Small intestine (tissue), 7 donors: ENCODE measurements at regions not wholly inside any gene's neighbourhood (a gene's known extent, or its start where the extent isn't known, plus 50 kb on each side); places are given as distances from the start of the nearest gene placed in this dataset.

Source experiments
- DNase-seq, 2 donors: peaks; one replicate each; pipeline versions ENCODE4 v3.0.0 to v3.0.0-alpha.2; 2013
- FAIRE-seq: peaks from 2 replicates; lab custom pipeline; 2012; peaks lifted over from hg19 to GRCh38; lab: Jason Lieb, UNC
- H3K27ac ChIP-seq, 3 donors: one replicate each; pipeline ENCODE4 v1.5.1; 2013; ENCODE audit warnings: low read length in 2 of 3, mild to moderate bottlenecking in 2 of 3, control low read depth in 1 of 3, inconsistent platforms in 1 of 3, low read depth in 1 of 3, moderate library complexity in 1 of 3
- H3K27me3 ChIP-seq, 3 donors: one replicate each; pipeline ENCODE4 v1.6.1; 2013; ENCODE audit warnings: low read length in 3 of 3, inconsistent platforms in 1 of 3; ENCODE audit not compliant: control insufficient read depth in 3 of 3, insufficient read depth in 3 of 3
- H3K36me3 ChIP-seq, 3 donors: one replicate each; pipeline ENCODE4 v1.6.1; 2013; ENCODE audit warnings: low read length in 3 of 3, inconsistent platforms in 1 of 3, low read depth in 1 of 3, mild to moderate bottlenecking in 1 of 3, moderate library complexity in 1 of 3; ENCODE audit not compliant: control insufficient read depth in 3 of 3, insufficient read depth in 2 of 3
- H3K4me1 ChIP-seq, 3 donors: one replicate each; pipeline ENCODE4 v1.6.1; 2013; ENCODE audit warnings: low read length in 2 of 3, inconsistent platforms in 1 of 3, low read depth in 1 of 3, mild to moderate bottlenecking in 1 of 3, moderate library complexity in 1 of 3; ENCODE audit not compliant: control insufficient read depth in 3 of 3, insufficient read depth in 2 of 3
- H3K4me3 ChIP-seq, 3 donors: one replicate each; pipeline ENCODE4 v1.5.1; 2013; ENCODE audit warnings: low read length in 3 of 3, control low read depth in 1 of 3, inconsistent platforms in 1 of 3, low read depth in 1 of 3, mild to moderate bottlenecking in 1 of 3, moderate library complexity in 1 of 3
- H3K9me3 ChIP-seq, 2 donors: one replicate each; pipeline ENCODE4 v1.6.1; 2013; ENCODE audit warnings: low read depth in 1 of 2, low read length in 1 of 2; ENCODE audit not compliant: control insufficient read depth in 2 of 2, insufficient read depth in 1 of 2
- WGBS, 3 donors: extraction: QIAGEN DNeasy Blood & Tissue Kit; methylation state at CpG; one replicate each; pipeline ENCODE4 v1.1.7; 2013; 5-methylcytosine and 5-hydroxymethylcytosine counted together
- donor health status: healthy with polysubstance abuse.
- donor health status: control.
- donor health status: control.
- donor health status: Bipolar disorder and iron deficiency.
- donor health status: healthy.

DNA sequence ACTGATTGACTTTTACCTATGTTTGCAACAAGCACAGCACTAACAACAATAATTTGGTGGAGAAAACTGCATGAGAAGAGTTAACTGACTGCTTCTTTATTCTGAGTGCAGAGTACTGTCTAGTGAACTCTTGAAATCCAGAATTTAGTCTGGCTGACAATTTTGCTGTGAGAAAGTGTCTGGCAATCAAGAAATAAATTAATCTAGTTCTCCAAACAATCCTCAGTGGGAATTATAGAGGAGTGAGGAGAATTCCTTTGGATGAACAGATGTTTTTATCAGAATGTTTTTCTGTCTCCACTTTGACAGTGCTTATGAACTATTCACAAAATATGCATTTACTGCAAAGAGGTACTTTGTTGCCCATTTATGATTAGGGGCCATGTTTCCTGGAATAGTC, 694.9 kb upstream of the LRRN3 start:
- Histone ChIP-seq H3K9me3 (no peaks in the 10 kb centered on the region), H3K4me3 (no peak overlapping the region), H3K36me3 (no peaks in the 10 kb centered on the region), H3K4me1 (no peaks in the 10 kb centered on the region), H3K27ac (no peak overlapping the region), H3K27me3 (no peaks in the 10 kb centered on the region)
- no peak for DNase-seq
- no peak for FAIRE-seq

DNA sequence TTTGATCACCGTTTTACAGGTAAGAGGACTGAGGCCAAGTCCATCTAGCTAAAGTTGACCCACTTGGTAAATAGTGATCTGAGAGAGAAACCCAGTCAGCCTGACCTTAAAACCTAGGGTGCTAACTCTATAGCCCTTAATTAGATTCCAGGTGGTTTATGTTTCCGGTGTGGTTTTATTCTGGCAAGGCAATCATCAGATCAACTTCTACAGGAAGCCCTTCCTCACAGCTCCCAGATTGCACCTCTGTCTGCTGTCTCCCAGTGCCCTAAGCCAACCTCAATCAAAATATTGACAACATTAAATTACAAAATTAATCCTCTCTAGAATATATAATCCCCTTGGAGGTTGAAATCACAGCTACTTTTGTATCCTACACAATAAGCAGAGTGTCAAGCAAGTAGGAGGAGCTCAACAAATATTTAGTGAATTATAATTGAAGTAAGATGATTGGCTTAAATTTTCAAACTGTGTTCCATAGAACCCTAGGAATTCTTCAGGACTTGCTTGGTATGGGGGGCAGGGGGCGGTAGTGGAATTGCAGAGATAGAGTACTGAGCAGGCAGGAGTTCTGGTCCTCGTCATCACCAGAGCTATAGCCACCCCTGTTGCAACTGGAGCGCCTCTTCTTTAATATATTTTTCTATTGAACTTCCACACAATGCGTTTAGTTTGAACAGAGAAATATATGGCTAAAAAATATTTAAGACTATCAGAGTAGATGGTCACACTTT, 692.8 kb upstream of the LRRN3 start:
- 85 to 90% (median 89%) methylated on average over 6 of the region's 6 CpGs for WGBS, 3 donors
- H3K9me3 ChIP-seq = no peaks in the 10 kb centered on the region
- DNase-seq (no peak), FAIRE-seq (no peak)
- H3K36me3 ChIP-seq = no peaks in the 10 kb centered on the region
- no peaks in the 10 kb centered on the region for H3K27me3 ChIP-seq
- no peak overlapping the region for H3K4me3 ChIP-seq
- no peak overlapping the region for H3K27ac ChIP-seq
- H3K4me1 ChIP-seq = no peaks in the 10 kb centered on the region

DNA sequence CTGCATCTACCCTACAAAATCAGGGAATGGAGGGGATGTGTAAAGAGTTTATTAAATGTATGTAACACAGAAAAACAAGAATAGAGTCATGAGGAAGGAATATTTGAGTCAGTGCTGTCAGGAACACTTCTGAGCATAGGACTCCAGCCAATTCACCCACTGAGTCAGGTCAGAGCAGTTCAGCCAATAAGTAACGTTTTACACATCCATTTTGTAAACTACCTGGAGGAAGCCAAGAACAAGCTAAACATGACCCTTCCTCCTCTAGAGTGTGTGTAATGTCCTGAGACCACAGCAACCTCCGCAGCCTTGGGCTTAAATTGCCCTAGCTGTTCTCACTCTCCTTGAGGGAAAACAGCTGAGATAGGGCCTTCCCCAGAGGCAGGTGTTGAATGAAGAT, 691.5 kb upstream of the LRRN3 start:
- H3K4me3 ChIP-seq = no peak overlapping the region
- no peak for FAIRE-seq
- H3K27ac ChIP-seq = no peak overlapping the region
- no peak for DNase-seq
- WGBS, 3 donors = 61 to 74% (median 69%) methylated on average over 2 of the region's 2 CpGs
- no peaks in the 10 kb centered on the region for H3K9me3 ChIP-seq
- H3K4me1 ChIP-seq = no peaks in the 10 kb centered on the region
- no peaks in the 10 kb centered on the region for H3K27me3 ChIP-seq
- H3K36me3 ChIP-seq = no peaks in the 10 kb centered on the region

DNA sequence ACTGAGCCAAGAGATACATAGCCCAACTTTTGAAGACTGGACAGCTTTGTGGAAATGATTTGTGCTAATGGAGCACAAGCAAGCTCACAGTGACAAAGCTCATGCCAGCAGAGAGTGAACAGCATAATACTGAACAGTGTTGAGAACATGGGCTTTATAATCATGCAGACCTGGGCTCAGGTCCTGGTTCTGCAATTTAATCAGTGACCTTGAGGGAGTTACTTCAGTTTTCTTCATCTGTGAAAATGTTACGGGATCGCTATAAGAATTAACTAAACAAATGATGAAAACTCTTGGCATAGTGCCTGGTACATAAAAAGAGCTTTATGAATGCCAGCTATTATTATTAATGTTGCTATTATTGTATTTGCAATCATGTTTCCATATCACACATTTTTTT, 690.5 kb upstream of the LRRN3 start:
- Histone ChIP-seq H3K27ac (no peak overlapping the region), H3K4me1 (no peaks in the 10 kb centered on the region), H3K4me3 (no peak overlapping the region), H3K36me3 (no peaks in the 10 kb centered on the region), H3K27me3 (no peaks in the 10 kb centered on the region), H3K9me3 (no peaks in the 10 kb centered on the region)
- WGBS, 3 donors = 30 to 43% (median 41%) methylated on average over 2 of the region's 2 CpGs
- no peak for FAIRE-seq
- DNase-seq = no peak

DNA sequence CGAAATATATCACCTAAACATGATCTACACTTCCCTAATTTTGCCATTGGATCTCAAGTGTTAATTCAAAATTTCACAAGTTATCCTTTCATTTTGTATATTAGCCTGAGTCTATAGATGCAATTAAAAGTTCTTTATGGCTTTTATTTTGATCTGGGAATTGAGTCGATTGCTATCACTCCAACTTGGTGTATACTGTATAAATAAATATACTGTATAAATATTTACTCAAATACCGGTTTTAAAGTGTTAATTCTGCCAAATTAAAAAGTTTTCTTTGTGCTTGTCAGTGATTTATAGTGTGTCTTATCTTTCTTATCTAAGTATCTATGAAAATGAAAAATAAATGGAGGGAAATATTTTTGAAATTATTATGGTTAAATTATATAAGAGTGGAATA, 683.7 kb upstream of the LRRN3 start:
- no peaks in the 10 kb centered on the region for H3K27me3 ChIP-seq
- DNase-seq (no peak), FAIRE-seq (no peak)
- WGBS, 3 donors = 37 to 49% (median 38%) methylated on average over 3 of the region's 3 CpGs
- H3K9me3 ChIP-seq = no peaks in the 10 kb centered on the region
- H3K4me3 ChIP-seq = no peak overlapping the region
- no peaks in the 10 kb centered on the region for H3K4me1 ChIP-seq
- no peak overlapping the region for H3K27ac ChIP-seq
- H3K36me3 ChIP-seq = no peaks in the 10 kb centered on the region

DNA sequence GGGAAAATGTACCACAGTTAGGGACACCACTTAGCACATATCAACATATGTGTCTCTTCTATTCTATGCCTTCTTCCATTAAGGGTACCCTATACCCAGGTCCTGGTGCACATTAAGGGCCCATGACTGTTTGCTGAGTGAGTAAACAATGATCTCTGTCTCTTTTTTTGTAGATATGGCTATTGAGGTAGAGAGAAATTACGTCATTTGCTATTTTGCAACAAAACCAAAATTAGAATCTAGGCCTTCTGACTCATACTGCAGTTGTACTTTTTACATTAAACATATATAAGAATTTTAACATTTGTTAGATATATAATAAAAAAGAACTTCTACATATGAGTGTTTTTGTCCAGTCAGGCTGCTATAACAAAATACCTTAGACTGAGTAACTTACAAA, 683.2 kb upstream of the LRRN3 start:
- DNase-seq (no peak), FAIRE-seq (no peak)
- Histone ChIP-seq H3K36me3 (no peaks in the 10 kb centered on the region), H3K4me3 (no peak overlapping the region), H3K27me3 (no peaks in the 10 kb centered on the region), H3K4me1 (no peaks in the 10 kb centered on the region), H3K27ac (no peak overlapping the region), H3K9me3 (no peaks in the 10 kb centered on the region)
- 31 to 71% (median 36%) methylated on average over 1 of the region's 1 CpG for WGBS, 3 donors

DNA sequence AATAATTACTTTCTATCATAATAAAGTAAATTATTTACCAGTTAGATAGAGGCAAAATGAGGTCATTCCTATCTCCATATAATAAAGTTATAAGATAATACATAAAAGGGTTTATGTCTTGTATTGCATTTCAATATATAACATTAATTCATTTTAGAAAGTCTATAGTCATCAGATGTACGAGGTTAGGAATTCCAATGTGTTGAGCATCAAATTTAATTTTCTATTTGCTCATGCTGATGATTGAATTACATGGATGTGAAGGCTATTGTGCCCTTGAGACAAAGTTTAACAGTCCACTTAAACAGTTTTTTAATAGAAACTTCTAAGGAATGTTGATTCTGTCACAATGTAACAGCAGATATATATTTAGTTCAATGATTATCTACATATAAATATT, 678.3 kb upstream of the LRRN3 start:
- DNase-seq (no peak), FAIRE-seq (no peak)
- Histone ChIP-seq H3K4me1 (no peaks in the 10 kb centered on the region), H3K9me3 (no peaks in the 10 kb centered on the region), H3K27ac (no peak overlapping the region), H3K36me3 (no peaks in the 10 kb centered on the region), H3K4me3 (no peak overlapping the region), H3K27me3 (no peaks in the 10 kb centered on the region)
- WGBS, 3 donors = 15 to 55% (median 22%) methylated on average over 1 of the region's 1 CpG

DNA sequence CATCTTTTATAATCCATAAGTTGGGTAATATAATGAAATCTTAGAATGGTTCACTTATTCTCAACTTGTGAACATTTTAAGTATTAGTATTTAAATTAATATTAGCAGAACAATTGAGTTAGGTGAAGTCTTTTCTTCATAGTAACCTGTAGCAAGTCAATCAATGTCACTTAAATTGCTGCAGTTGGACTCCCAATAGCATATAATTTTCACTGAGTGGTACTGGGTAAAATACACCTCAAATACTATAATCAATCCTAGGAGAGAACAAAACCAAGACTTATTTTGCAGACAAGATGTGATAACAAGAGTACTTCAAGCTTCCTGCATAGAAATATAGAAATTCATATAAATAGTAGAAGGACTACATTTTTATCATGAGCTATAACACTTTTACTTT, 677.9 kb upstream of the LRRN3 start:
- H3K4me1 ChIP-seq = no peaks in the 10 kb centered on the region
- H3K27ac ChIP-seq = no peak overlapping the region
- no peak for DNase-seq
- FAIRE-seq = no peak
- no peaks in the 10 kb centered on the region for H3K27me3 ChIP-seq
- no peak overlapping the region for H3K4me3 ChIP-seq
- H3K9me3 ChIP-seq = no peaks in the 10 kb centered on the region
- no peaks in the 10 kb centered on the region for H3K36me3 ChIP-seq

DNA sequence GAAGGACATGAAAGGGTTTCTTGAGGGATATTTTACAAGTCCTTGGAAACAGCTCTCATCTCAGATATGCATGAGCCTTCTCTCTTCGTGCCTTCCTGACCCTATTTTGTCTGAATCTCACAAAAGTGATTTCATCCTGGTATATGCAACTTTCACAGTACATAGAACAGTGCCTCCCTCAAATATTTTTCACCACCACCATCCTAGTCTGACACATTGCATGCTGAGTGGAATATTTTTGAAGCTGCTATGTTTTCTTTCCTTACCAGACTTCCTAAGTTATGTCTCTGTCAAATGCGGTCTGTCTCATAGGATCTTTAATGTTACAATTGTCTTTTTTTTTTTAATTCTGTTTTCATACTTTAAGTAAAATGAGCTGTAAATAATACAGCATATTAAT, 673.3 kb upstream of the LRRN3 start:
- no peak for FAIRE-seq

More for the DNA sequence above, 673.3 kb upstream of the LRRN3 start:
- no peak for DNase-seq
- Histone ChIP-seq H3K4me3 (no peak overlapping the region), H3K9me3 (no peaks in the 10 kb centered on the region), H3K27ac (no peak overlapping the region), H3K36me3 (no peaks in the 10 kb centered on the region), H3K27me3 (no peaks in the 10 kb centered on the region), H3K4me1 (no peaks in the 10 kb centered on the region)
- 77 to 88% (median 85%) methylated on average over 2 of the region's 2 CpGs for WGBS, 3 donors
